Motor neuron (in vitro differentiated cells): ENCODE measurements at regions not wholly inside any gene's neighbourhood (a gene's known extent, or its start where the extent isn't known, plus 50 kb on each side); places are given as distances from the start of the nearest gene placed in this dataset.

Experiments
- ATAC-seq, 8 experiments: fragments of 200-7000 bp; cut with Tn5 transposase; replicated peaks in 6 of 8; 2 replicates each; pipeline ENCODE4 v1.8.0; 2021; ENCODE audit warnings: mild to moderate bottlenecking in 8 of 8, moderate library complexity in 8 of 8
- H3K27ac ChIP-seq, 2 donors: fragments of 250-450 bp; sonication (Bioruptor Pico); 2 replicates each; pipeline ENCODE4 v1.9.0; 2021; ENCODE audit warnings: antibody characterized with exemption in 2 of 2, mild to moderate bottlenecking in 2 of 2, moderate library complexity in 1 of 2
- H3K4me1 ChIP-seq, 2 donors: fragments of 250-450 bp; sonication (Bioruptor Pico); replicated peaks in 1 of 2; 2 replicates each; pipeline ENCODE4 v1.6.1; 2021; ENCODE audit warnings: antibody characterized with exemption in 2 of 2, mild to moderate bottlenecking in 2 of 2, moderate library complexity in 1 of 2
- H3K4me3 ChIP-seq, 5 donors: fragments of 250-450 bp; sonication (Bioruptor Pico); 2 replicates each; pipeline ENCODE4 v1.9.0; 2021; ENCODE audit warnings: antibody characterized with exemption in 5 of 5, mild to moderate bottlenecking in 5 of 5, moderate library complexity in 4 of 5
- WGBS, 10 experiments: fragments of 450-650 bp; shearing (Covaris generic); methylation state at CpG; one replicate each; pipeline ENCODE4 v1.0.0; 2022; 5-methylcytosine and 5-hydroxymethylcytosine counted together
- in situ Hi-C, 9 experiments: fragments of 400-800 bp; cut with MboI; loops; one replicate each; pipeline ENCODE4 v1.15.0; 2021; ENCODE audit warnings: low sequenced_read_pairs in 9 of 9, low pct_unique_long_range_greater_than_20kb in 2 of 9; ENCODE audit not compliant: unreplicated experiment in 9 of 9

DNA sequence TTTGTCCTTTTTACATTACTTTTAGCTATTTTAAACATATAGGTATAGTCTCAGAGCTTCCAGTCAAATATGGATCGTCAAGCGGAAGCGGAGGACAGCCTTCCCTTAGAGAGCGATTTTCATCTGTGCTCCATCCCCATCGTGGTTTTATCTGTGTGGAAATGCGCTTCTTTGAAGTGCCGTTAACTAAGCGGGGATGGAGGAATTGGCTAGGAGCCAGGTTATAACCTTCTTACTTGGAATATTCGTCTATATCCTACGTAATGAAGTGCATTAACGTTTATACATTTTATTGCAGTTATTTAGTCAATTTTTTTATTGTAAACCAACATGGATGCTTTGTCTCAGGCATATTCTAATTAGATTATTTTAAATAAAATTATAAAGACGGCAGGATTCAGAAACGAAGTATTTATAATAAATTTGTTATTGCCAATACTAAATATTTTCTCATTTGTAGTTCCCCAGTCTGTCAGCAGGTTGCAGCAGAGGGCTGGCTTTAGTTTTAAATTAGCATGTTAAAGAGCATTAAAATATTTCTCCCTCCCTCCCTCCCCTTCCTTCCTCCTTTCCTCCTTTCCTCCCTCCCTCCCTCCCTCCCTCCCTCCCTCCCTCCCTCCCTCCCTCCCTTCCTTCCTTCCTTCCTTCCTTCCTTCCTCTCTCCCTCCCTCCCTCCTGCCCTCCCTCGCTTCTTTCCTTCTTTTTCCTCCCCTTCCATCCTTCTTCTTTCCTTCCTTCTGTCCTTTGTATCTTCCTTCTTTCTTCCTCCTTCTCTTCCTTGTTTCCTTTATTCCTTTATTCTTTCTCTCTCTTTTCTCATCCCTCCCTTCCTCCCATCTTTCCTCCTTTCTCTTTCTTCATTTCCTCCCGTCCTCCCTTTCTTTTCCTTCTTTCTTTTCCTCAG, 80.6 kb upstream of the DOCK10 start:
- in situ Hi-C loops, result loop anchor here in 4 of 9 experiments (25.0 kb wide), 1 partner anchor 539 kb away; no protein-coding TSS in a partner anchor
- H3K27ac ChIP-seq, result no peak overlapping the region
- 48 to 93% (median 79%) methylated on average over 9 to 15 of the region's 15 CpGs for WGBS, 10 experiments
- H3K4me3 ChIP-seq, result no peak overlapping the region
- peaks cover 0 to 20% of the 10 kb centered on the region in 2 donors for H3K4me1 ChIP-seq
- no peak for ATAC-seq

DNA sequence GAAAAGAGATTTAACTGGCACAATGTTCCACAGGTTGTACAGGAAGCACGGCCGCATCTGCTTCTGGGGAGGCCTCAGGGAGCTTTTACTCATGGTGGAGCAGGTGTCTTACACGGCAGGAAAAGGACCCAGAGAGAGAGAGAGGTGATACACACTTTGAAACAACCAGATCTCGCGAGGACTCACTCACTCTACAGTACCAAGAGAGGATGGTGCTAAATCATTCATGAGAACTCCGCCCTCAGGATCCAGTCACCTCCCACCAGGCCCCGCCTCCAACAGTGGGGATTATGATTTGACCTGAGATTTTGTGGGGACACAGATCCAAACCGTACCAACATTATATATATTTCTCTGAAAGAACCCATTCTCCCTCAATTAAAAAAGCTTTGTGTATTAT, 79.7 kb upstream of the DOCK10 start:
- in situ Hi-C loops, result loop anchor here in 4 of 9 experiments (25.0 kb wide), 1 partner anchor 540 kb away; no protein-coding TSS in a partner anchor
- no peak for ATAC-seq
- H3K4me1 ChIP-seq, result peaks cover 0 to 20% of the 10 kb centered on the region in 2 donors
- WGBS, 10 experiments, result 71 to 100% (median 93%) methylated on average over 1 to 7 of the region's 8 CpGs; no CpG with 5 or more reads in 4 of the 10 experiments
- H3K27ac ChIP-seq, result no peak overlapping the region
- no peak overlapping the region for H3K4me3 ChIP-seq

DNA sequence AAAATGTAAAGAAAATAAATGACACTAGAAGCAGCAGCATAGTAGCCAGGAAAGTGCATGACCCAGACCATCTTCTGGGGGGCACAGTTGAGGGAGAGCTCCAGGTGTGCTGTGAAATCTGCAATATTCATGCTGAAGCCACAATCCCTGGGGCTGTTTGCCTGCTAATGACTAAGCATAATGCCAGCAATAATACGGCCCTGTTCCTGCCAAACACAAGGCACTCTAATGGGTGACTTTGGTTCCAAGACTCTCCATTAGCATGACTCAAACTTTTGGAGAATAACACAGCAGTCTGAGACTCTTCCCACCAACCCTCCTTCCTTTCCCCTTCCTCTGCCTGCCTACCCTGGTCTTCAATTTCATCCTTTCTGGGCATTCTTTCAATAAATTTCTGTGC, 77.9 kb upstream of the DOCK10 start:
- Histone ChIP-seq H3K4me3 (no peak overlapping the region), H3K27ac (no peak overlapping the region), H3K4me1 (peaks cover 0 to 20% of the 10 kb centered on the region in 2 donors)
- in situ Hi-C loops, result loop anchor here in 4 of 9 experiments (25.0 kb wide), 1 partner anchor 542 kb away; no protein-coding TSS in a partner anchor
- WGBS, 10 experiments, result 0 to 100% (median 43%) methylated on average over 1 of the region's 1 CpG; no CpG with 5 or more reads in 3 of the 10 experiments
- peak in 4 of 8 experiments; percentile 20 to 85 (median 62) for ATAC-seq

DNA sequence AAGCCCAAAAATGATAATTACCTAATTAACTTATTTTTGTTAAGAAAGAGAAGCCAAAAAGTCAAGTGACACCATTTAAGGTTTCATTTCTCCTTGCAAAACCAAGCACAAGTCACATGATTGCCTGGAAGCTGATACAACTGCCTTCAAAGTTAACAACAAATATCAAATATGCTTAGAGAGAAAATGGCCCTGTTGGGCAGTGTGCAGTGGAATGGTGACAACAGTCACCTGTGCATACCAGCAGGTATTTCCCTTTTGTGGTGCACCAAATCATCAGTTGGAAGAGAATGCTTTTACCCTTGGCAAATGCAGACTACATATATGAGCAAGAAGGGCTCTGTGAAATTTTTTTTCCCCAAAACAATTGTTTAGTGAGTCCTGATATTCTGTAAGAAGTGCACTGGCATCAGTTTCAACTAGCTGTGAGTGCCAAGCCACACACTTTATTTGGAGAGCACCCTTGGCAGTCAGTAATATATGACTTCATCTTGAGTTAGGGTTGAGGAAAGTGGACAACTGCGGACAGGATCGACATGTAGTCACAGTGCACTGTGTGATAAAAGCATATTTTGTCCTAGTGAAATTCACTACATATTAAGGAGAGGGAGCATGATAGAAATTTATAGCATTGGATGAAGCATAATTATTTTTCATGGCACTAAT, 74.9 kb upstream of the DOCK10 start:
- WGBS, 10 experiments, result 0 to 100% (median 90%) methylated on average over 1 to 2 of the region's 2 CpGs; no CpG with 5 or more reads in 5 of the 10 experiments
- Histone ChIP-seq H3K27ac (no peak overlapping the region), H3K4me3 (no peak overlapping the region), H3K4me1 (peaks cover 5 to 27% of the 10 kb centered on the region in 2 donors)
- in situ Hi-C loops, result loop anchor here in 4 of 9 experiments (25.0 kb wide), 1 partner anchor 545 kb away; no protein-coding TSS in a partner anchor
- ATAC-seq, result no peak

DNA sequence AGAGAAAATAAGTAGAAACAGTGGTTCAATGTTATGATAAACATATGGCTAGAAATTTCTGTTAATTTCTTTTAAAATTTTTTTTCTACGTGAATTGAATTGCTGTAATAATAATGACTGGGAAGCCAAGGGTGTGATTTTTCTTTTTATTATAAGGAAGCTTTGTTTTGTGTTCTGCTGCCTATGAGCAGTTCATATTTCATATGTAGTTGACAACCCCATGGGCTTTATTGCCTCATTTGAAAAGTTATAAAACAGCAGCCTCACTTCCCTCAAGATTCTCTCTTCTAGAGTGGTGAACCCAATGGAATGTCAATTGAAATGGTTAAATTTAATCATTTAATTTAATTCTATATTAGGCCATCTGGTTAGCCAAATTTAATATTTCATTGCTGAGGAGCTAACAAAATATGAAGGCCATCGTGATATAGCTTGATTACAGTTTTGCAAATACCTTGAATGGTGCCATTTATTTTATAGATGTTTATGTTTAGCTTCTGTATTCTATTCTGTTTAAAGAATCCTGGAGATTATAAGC, 72.6 kb upstream of the DOCK10 start:
- H3K4me3 ChIP-seq, result no peak overlapping the region
- in situ Hi-C loops, result loop anchor here in 4 of 9 experiments (25.0 kb wide), 1 partner anchor 547 kb away; no protein-coding TSS in a partner anchor
- 75 to 100% (median 100%) methylated on average over 1 to 2 of the region's 2 CpGs for WGBS, 10 experiments

DNA sequence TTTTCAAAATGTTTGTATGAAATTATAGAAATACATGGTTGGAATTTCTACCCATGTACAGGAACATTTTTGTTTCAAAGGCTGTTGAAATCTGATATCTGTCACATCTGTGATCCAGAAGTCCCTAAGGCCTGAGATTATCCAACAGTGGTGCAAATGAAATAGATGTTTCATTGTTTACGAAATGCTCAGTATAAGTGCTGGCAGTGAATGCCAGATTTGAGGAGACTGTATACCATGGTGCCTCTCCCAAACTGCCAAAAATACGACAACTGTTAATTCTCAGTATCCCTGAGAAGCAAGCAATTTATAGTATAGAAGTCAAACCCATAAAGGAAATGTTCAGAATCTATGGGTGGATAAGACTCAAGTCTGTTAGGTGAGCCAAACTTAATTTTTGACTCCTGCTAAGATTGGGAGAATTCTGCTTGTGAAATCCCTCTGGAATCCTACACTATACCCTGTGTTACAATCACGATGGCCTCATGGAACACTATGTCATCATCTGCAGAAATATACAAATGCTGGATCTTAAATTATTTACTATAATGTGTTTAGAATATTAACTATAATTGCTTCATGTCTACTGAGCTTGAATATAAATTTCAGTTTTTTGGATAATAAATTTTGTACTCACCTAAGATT, 71.2 kb upstream of the DOCK10 start:
- Histone ChIP-seq H3K4me3 (no peak overlapping the region), H3K4me1 (peaks cover 5 to 20% of the 10 kb centered on the region in 2 donors), H3K27ac (no peak overlapping the region)
- ATAC-seq, result peak in 1 of 8 experiments; percentile 73
- in situ Hi-C loops, result loop anchor here in 4 of 9 experiments (25.0 kb wide), 1 partner anchor 549 kb away; no protein-coding TSS in a partner anchor
- WGBS, 10 experiments, result 17 to 100% (median 91%) methylated on average over 1 to 3 of the region's 3 CpGs

More for the DNA sequence above, 72.6 kb upstream of the DOCK10 start:
- ATAC-seq, result peak in 1 of 8 experiments; percentile 51
- peaks cover 5 to 20% of the 10 kb centered on the region in 2 donors for H3K4me1 ChIP-seq
- no peak overlapping the region for H3K27ac ChIP-seq

DNA sequence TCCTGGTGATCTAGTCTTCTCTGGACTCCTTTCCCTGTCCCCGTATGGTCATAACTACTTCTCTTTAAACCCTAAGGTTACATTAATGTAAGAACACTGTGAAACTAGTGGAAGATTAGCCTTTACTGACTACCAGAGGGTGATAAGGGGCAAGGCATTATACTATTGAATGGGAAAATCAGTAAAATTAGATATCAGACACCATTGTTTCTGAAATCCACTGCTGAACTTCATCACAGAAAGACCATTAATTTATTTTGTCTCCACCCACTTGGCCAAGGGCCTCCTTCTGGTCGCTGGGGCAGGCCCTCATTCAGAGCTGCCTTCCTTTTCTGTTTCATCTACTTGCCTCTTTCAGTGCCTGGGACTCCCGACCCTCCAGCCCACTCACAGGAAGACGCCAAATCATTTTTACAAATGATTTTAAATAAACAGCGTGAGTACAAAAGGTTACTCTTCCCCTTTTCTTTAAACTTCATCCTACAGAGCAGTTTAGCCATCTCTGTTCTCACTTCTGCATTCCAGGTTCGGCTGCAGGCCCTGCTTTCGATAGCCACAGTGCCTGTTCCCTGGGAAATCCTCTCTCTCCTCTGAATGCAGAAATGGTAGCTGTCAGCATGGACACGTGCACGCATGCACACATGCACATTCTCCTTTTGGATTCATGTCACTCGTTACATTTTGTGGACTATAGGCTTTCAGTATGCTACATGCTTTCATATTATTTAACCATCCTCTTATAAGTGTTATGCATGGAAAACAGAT, 70.3 kb upstream of the DOCK10 start:
- in situ Hi-C loops, result loop anchor here in 4 of 9 experiments (25.0 kb wide), 1 partner anchor 550 kb away; no protein-coding TSS in a partner anchor
- no peak for ATAC-seq
- Histone ChIP-seq H3K4me1 (peaks cover 5 to 20% of the 10 kb centered on the region in 2 donors), H3K27ac (no peak overlapping the region), H3K4me3 (no peak overlapping the region)
- WGBS, 10 experiments, result 27 to 92% (median 77%) methylated on average over 3 to 9 of the region's 10 CpGs

DNA sequence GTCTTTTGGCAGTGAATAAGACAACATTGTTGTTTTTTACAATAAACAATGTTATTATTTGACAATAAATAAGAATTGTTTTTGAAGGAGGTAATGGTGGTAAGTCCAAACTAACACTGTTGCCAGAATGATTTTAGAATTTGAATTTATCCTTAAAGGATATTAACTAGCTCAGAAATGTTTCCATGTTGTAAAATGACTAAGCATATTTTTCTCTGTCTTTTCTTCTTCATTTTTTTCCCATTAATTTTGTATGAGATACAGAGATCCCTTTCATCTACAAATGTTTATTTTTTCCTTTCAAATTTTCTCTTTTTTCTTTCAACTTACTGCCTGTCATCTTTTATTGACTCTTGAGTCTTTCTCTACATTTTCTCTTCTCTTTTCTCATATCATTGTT, 66.5 kb upstream of the DOCK10 start:
- Histone ChIP-seq H3K4me3 (no peak overlapping the region), H3K4me1 (peaks cover 0 to 7% of the 10 kb centered on the region in 2 donors), H3K27ac (no peak overlapping the region)
- ATAC-seq, result no peak
- in situ Hi-C loops, result loop anchor here in 4 of 9 experiments (25.0 kb wide), 1 partner anchor 553 kb away; no protein-coding TSS in a partner anchor

DNA sequence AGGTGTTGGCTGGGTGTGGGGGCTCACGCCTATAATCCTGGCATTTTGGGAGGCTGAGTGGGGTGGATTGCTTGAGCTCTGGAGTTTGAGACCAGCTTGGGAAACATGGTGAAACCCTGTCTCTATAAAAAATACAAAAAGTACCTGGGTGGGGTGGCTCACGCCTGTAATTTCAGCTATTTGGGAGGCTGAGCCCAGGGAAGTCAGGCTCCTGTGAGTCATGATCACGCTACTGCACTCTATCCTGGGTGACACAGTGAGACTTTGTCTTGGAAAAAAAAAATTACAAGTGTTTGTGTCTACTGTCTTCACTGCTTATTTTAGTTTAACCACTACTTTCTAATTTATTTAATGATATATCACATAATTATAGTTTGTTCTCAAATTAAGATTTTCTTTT, 62.7 kb upstream of the DOCK10 start:
- Histone ChIP-seq H3K4me1 (no peaks in the 10 kb centered on the region), H3K4me3 (no peak overlapping the region), H3K27ac (no peak overlapping the region)
- peak in 1 of 8 experiments; percentile 11 for ATAC-seq
- 20 to 94% (median 86%) methylated on average over 1 to 3 of the region's 3 CpGs; no CpG with 5 or more reads in 3 of the 10 experiments for WGBS, 10 experiments
- in situ Hi-C loops, result loop anchor here in 4 of 9 experiments (25.0 kb wide), 1 partner anchor 557 kb away; no protein-coding TSS in a partner anchor

DNA sequence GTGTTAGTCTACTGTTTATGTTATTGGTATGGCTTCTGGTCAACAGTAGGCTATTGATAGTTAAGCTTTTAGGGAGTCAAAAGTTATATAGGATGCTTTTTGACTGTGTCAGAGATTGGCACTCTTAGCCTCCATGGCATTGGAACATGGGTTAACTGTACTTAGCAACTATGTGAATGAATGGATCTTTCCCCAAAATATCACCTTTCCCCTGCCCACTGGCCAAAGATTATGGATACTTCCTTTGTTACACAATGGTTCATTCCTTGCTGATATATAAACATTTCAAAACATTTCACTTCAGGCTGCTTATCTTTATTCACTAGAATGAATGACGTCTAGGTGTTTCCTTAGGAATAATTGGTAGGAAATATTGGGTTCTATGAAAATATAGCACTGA, 62.1 kb upstream of the DOCK10 start:
- ATAC-seq, result no peak
- Histone ChIP-seq H3K4me1 (no peaks in the 10 kb centered on the region), H3K4me3 (no peak overlapping the region), H3K27ac (no peak overlapping the region)
- in situ Hi-C loops, result loop anchor here in 4 of 9 experiments (25.0 kb wide), 1 partner anchor 558 kb away; no protein-coding TSS in a partner anchor
- WGBS, 10 experiments, result 9 to 100% (median 100%) methylated on average over 1 of the region's 1 CpG; no CpG with 5 or more reads in 2 of the 10 experiments

DNA sequence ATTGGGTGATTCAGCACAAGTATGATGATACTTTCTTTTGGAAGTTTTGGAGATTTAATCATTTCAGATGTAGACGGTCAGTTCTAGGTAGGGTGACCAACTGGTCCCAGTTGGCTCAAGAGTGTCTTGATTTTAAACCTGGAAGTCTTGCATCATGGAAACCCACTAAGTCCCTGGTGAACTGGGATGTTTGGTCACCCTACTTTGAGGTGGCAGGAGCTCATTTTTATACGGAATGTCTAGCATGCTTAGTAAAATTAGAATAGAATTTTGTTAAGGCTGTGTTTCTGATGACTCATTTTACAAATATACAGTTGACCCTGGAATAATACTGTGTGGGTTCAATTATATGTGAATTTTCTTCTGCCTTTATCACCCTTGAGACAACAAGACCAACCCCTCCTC, 61.5 kb upstream of the DOCK10 start:
- no peak overlapping the region for H3K27ac ChIP-seq
- peak in 2 of 8 experiments; percentile 20 to 34 for ATAC-seq
- WGBS, 10 experiments, result 0 to 100% (median 50%) methylated on average over 1 to 2 of the region's 2 CpGs; no CpG with 5 or more reads in 2 of the 10 experiments
- in situ Hi-C loops, result loop anchor here in 4 of 9 experiments (25.0 kb wide), 1 partner anchor 559 kb away; no protein-coding TSS in a partner anchor
- H3K4me1 ChIP-seq, result no peaks in the 10 kb centered on the region
- H3K4me3 ChIP-seq, result no peak overlapping the region
